IMR-90 (cell line): ENCODE measurements at regions not wholly inside any gene's neighbourhood (a gene's known extent, or its start where the extent isn't known, plus 50 kb on each side); places are given as distances from the start of the nearest gene placed in this dataset.
A peak's percentile ranks its signal among the peaks of the same experiment; 100 is the strongest.

Source experiments
- ATAC-seq: fragments of 200-7000 bp; cut with Tn5 transposase; 2 replicates; pipeline ENCODE4 v1.9.1; 2020; ENCODE audit warnings: low read depth, mild to moderate bottlenecking, moderate library complexity
- BruUV-seq: library from RNA; stranded (reverse); fragments of 400-500 nt; replicated peaks from 2 replicates; lab custom pipeline; 2021; lab: Mats Ljungman, UMichigan
- CTCF ChIA-PET: fragments of 300-600 bp; formaldehyde crosslinking; extraction: SDS; loops from one replicate; lab custom pipeline; 2021; ENCODE audit warnings: antibody characterized with exemption; lab: Yijun Ruan, JAX
- POLR2A ChIA-PET: fragments of 300-600 bp; sonication (Branson Sonifier 250); formaldehyde crosslinking; loops from one replicate; lab custom pipeline; 2022; ENCODE audit warnings: antibody characterized with exemption; ENCODE audit not compliant: unreplicated experiment; lab: Charles Lee
- DNase-seq: peaks from one replicate; pipeline ENCODE4 v3.0.0; 2013
- H2AFZ ChIP-seq: replicated peaks from 2 replicates; pipeline ENCODE3; 2013; ENCODE audit warnings: low read length, mild to moderate bottlenecking; ENCODE audit not compliant: poor library complexity
- H2AK5ac ChIP-seq: 2 replicates; pipeline ENCODE4 v1.6.1; 2013; ENCODE audit warnings: low read depth, low read length, inconsistent platforms
- H2AK9ac ChIP-seq: replicated peaks from 2 replicates; pipeline ENCODE3; 2013; ENCODE audit warnings: mild to moderate bottlenecking, low read depth, low read length, moderate library complexity; ENCODE audit not compliant: poor library complexity
- H2BK120ac ChIP-seq: 2 replicates; pipeline ENCODE4 v1.6.1; 2013; ENCODE audit warnings: low read depth, low read length, inconsistent platforms
- H2BK15ac ChIP-seq: 3 replicates; pipeline ENCODE4 v1.6.1; 2013; ENCODE audit warnings: low read depth, low read length, inconsistent platforms
- H2BK20ac ChIP-seq: 2 replicates; pipeline ENCODE4 v1.6.1; 2013; ENCODE audit warnings: low read depth, mild to moderate bottlenecking, inconsistent platforms, low read length, moderate library complexity
- H2BK5ac ChIP-seq: 2 replicates; pipeline ENCODE4 v1.6.1; 2013; ENCODE audit warnings: mild to moderate bottlenecking, low read depth, low read length, inconsistent platforms; ENCODE audit not compliant: poor library complexity, severe bottlenecking
- H3K14ac ChIP-seq: replicated peaks from 2 replicates; pipeline ENCODE4 v1.6.1; 2013; ENCODE audit warnings: low read depth, low read length, inconsistent platforms
- H3K18ac ChIP-seq: 2 replicates; pipeline ENCODE4 v1.6.1; 2013; ENCODE audit warnings: low read depth, low read length, control low read depth
- H3K23ac ChIP-seq: 2 replicates; pipeline ENCODE4 v1.6.1; 2013; ENCODE audit warnings: low read depth, low read length, inconsistent platforms
- H3K27ac ChIP-seq: 2 replicates; pipeline ENCODE4 v1.5.1; 2013; ENCODE audit warnings: mild to moderate bottlenecking, control low read depth, low read length; ENCODE audit not compliant: insufficient read depth
- H3K27me3 ChIP-seq: 2 replicates; pipeline ENCODE4 v1.6.1; 2013; ENCODE audit warnings: low read length; ENCODE audit not compliant: control insufficient read depth, insufficient read depth
- H3K36me3 ChIP-seq: 2 replicates; pipeline ENCODE4 v1.6.1; 2013; ENCODE audit warnings: low read length, mixed read lengths; ENCODE audit not compliant: control insufficient read depth, insufficient read depth
- H3K4ac ChIP-seq: 2 replicates; pipeline ENCODE4 v1.6.1; 2013; ENCODE audit warnings: low read depth, low read length, inconsistent platforms
- H3K4me1 ChIP-seq: 2 replicates; pipeline ENCODE4 v1.6.1; 2013; ENCODE audit warnings: low read length, mixed read lengths; ENCODE audit not compliant: control insufficient read depth, insufficient read depth
- H3K4me2 ChIP-seq: 2 replicates; pipeline ENCODE4 v1.6.1; 2013; ENCODE audit warnings: low read depth, mild to moderate bottlenecking, control low read depth, low read length, moderate library complexity
- H3K4me3 ChIP-seq: 2 replicates; pipeline ENCODE4 v1.5.1; 2013; ENCODE audit warnings: low read depth, mild to moderate bottlenecking, control low read depth, low read length, moderate library complexity; ENCODE audit not compliant: insufficient read depth
- H3K56ac ChIP-seq: 2 replicates; pipeline ENCODE4 v1.6.1; 2013; ENCODE audit warnings: low read length, inconsistent platforms; ENCODE audit not compliant: insufficient read depth; ENCODE audit errors: extremely low read depth
- H3K79me1 ChIP-seq, 2 experiments: 2 replicates each; pipeline ENCODE4 v1.6.1; 2013; ENCODE audit warnings: low read length in 2 of 2, inconsistent platforms in 1 of 2, low read depth in 1 of 2
- H3K9ac ChIP-seq: 2 replicates; pipeline ENCODE4 v1.6.1; 2013; ENCODE audit warnings: low read depth, low read length, control low read depth
- H3K9me1 ChIP-seq: 2 replicates; pipeline ENCODE4 v1.6.1; 2013; ENCODE audit warnings: low read length, inconsistent platforms; ENCODE audit not compliant: insufficient read depth
- H3K9me3 ChIP-seq: 2 replicates; pipeline ENCODE4 v1.6.1; 2013; ENCODE audit warnings: low read length; ENCODE audit not compliant: control insufficient read depth, insufficient read depth
- H4K20me1 ChIP-seq: 2 replicates; pipeline ENCODE4 v1.6.1; 2013; ENCODE audit warnings: low read length, inconsistent platforms; ENCODE audit not compliant: insufficient read depth
- H4K5ac ChIP-seq: 2 replicates; pipeline ENCODE4 v1.6.1; 2013; ENCODE audit warnings: mild to moderate bottlenecking, low read depth, low read length, control low read depth
- H4K8ac ChIP-seq, 2 experiments: 2 replicates each; pipeline ENCODE4 v1.6.1; 2013; ENCODE audit warnings: low read depth in 2 of 2, low read length in 2 of 2, control low read depth in 1 of 2, inconsistent platforms in 1 of 2
- H4K91ac ChIP-seq: 2 replicates; pipeline ENCODE4 v1.6.1; 2013; ENCODE audit warnings: low read depth, low read length, inconsistent platforms; ENCODE audit not compliant: insufficient read depth
- BHLHE40 ChIP-seq: fragments of 150-350 bp; IDR thresholded peaks from 2 replicates; pipeline ENCODE4 v1.6.1; 2016; ENCODE audit warnings: mild to moderate bottlenecking, low read depth, low read length
- CEBPB ChIP-seq: IDR thresholded peaks from 2 replicates; pipeline ENCODE4 v1.6.1; 2012; ENCODE audit warnings: low read depth, low read length, improper control_type of control experiment
- CHD1 ChIP-seq: IDR thresholded peaks from 2 replicates; pipeline ENCODE4 v1.6.1; 2012; ENCODE audit warnings: low read depth, low read length, improper control_type of control experiment
- FOS ChIP-seq: fragments of 150-350 bp; IDR thresholded peaks from 2 replicates; pipeline ENCODE4 v1.6.1; 2016; ENCODE audit warnings: low read depth, low read length
- MAFK ChIP-seq: IDR thresholded peaks from 2 replicates; pipeline ENCODE4 v1.6.1; 2012; ENCODE audit warnings: low read depth, low read length, improper control_type of control experiment
- POLR2A ChIP-seq: IDR thresholded peaks from 2 replicates; pipeline ENCODE4 v1.6.1; 2012; ENCODE audit warnings: mild to moderate bottlenecking, low read depth, low read length
- RFX5 ChIP-seq: IDR thresholded peaks from 2 replicates; pipeline ENCODE4 v1.8.0; 2012; ENCODE audit warnings: low read depth, mild to moderate bottlenecking, low read length, moderate library complexity
- WGBS, 2 experiments: methylation state at CpG; one replicate each; pipeline versions ENCODE4 v1.1.5 to v1.1.7; 2013; ENCODE audit warnings: missing lambda C conversion rate in 2 of 2; ENCODE audit not compliant: insufficient read length in 1 of 2; ENCODE audit errors: extremely low coverage in 2 of 2; 5-methylcytosine and 5-hydroxymethylcytosine counted together
- dilution Hi-C: fragments of 300-500 bp; cut with HindIII; formaldehyde crosslinking; loops from one replicate; pipeline ENCODE4 v1.14.3; 2018; ENCODE audit warnings: low sequenced_read_pairs; ENCODE audit not compliant: unreplicated experiment
- in situ Hi-C: fragments of 300-500 bp; cut with MboI; formaldehyde crosslinking; loops from 3 replicates; pipeline ENCODE4 v1.14.3; 2019; ENCODE audit warnings: low sequenced_read_pairs, inconsistent platforms, mixed read lengths
- intact Hi-C: fragments of 100-400 bp; cut with micrococcal nuclease; formaldehyde crosslinking; loops from 2 replicates; pipeline ENCODE4 v1.10.0; 2022
- TF ChIP-seq, protein P1 (sequence below): fragments of 150-350 bp; IDR thresholded peaks from 2 replicates; pipeline ENCODE4 v1.6.1; 2017; ENCODE audit warnings: mild to moderate bottlenecking, antibody characterized with exemption, low read length, low read depth

DNA sequence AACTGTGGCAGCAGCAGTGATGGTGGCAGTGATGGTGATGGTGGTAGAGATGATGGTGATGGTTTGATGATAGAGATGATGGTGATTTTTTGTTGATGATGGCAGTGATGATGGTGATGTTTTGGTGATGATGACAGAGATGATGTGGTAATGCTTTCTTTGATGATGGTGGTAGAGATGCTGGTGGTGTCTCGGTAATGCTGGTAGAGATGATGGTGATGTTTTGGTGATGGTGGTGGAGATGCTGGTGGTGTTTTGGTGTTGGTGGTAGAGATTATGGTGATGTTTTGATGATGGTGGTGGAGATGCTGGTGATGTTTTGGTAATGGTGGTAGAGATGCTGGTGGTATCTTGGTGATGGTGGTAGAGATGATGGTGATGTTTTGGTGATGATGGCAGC lies 131.6 kb downstream of the NAV1 start:
- Histone ChIP-seq H2AK5ac (no peak overlapping the region), H2BK20ac (no peak overlapping the region), H2AFZ (peak overlapping the region; percentile 9), H3K23ac (peak overlapping the region; percentile 34), H4K91ac (no peak overlapping the region), H3K36me3 (peaks cover 9% of the 10 kb centered on the region), H3K9me3 (no peaks in the 10 kb centered on the region), H2BK5ac (no peak overlapping the region), H3K27me3 (no peaks in the 10 kb centered on the region), H3K4me3 (no peak overlapping the region), H3K9ac (no peak overlapping the region), H2BK120ac (no peak overlapping the region), H3K18ac (no peak overlapping the region), H4K20me1 (peaks cover 97% of the 10 kb centered on the region), H2BK15ac (no peak overlapping the region), H2AK9ac (no peak overlapping the region), H3K4me2 (no peak overlapping the region), H3K4ac (no peak overlapping the region), H3K4me1 (peaks cover 19% of the 10 kb centered on the region), H4K8ac (no peak overlapping the region), H3K27ac (no peak overlapping the region), H3K79me1 (peaks cover 49 to 98% of the 10 kb centered on the region in 2 experiments), H3K9me1 (peaks cover 70% of the 10 kb centered on the region), H3K14ac (no peak overlapping the region), H4K5ac (no peak overlapping the region), H3K56ac (no peak overlapping the region)
- no TSS peak for BruUV-seq
- no peak for DNase-seq
- TF ChIP-seq CHD1 (no peak), POLR2A (no peak), MAFK (no peak), CEBPB (no peak), FOS (no peak), BHLHE40 (no peak), RFX5 (no peak)
- TF ChIP-seq, protein P1, sequence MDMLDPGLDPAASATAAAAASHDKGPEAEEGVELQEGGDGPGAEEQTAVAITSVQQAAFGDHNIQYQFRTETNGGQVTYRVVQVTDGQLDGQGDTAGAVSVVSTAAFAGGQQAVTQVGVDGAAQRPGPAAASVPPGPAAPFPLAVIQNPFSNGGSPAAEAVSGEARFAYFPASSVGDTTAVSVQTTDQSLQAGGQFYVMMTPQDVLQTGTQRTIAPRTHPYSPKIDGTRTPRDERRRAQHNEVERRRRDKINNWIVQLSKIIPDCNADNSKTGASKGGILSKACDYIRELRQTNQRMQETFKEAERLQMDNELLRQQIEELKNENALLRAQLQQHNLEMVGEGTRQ = no peak
- ChIA-PET POLR2A (interaction anchor here (0.7 kb wide), 1 partner anchor 34 kb away, joined by 3 read pairs; no protein-coding TSS in a partner anchor), CTCF (no interaction called here)
- intact Hi-C loops = no loop called here
- in situ Hi-C loops = no loop called here
- no peak for ATAC-seq
- 100% methylated on average over 1 of the region's 1 CpG; no CpG with 5 or more reads in 1 of the 2 experiments for WGBS, 2 experiments
- dilution Hi-C loops = no loop called here
